NCI-H1105 treated with DMSO at 0.1 percent for 48 hours (cell line): ENCODE measurements at regions not wholly inside any gene's neighbourhood (a gene's known extent, or its start where the extent isn't known, plus 50 kb on each side); places are given as distances from the start of the nearest gene placed in this dataset.
"Not testable (repeated sequence)": the region's sequence is repeated elsewhere in the genome, so short reads cannot be mapped to it uniquely, and the experiment has no call there.

Source experiments
- DNase-seq: peaks from one replicate; lab custom pipeline; 2025; lab: John Stamatoyannopoulos, UW

DNA sequence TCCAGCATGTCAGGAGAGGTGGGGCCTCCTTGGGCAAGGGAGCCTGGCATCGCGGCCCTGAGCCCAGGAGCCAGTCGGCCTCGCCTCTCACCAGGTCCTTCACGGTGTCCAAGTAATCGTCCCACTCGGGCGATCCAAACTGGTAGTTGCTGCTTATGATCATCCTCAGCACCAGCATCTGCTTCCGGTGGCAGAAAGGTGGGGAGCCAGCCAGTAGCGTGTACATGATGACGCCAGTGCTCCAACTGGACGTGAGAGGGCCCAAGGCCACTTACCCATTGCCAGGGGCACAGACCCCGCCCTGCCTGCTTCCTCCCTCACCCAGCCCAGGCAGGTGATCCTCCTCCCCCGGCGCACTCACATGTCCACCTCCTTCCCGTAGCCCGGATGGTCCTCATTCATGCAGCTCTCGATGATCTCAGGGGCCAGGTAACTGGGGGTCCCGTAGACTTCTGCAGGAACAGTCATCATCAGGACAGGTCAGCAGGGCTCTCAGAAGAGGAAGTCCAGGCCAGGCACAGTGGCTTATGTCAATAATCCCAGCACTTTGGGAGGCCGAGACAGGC is 214.7 kb downstream of the OR4C45 start:
- DNase-seq, result no peak

DNA sequence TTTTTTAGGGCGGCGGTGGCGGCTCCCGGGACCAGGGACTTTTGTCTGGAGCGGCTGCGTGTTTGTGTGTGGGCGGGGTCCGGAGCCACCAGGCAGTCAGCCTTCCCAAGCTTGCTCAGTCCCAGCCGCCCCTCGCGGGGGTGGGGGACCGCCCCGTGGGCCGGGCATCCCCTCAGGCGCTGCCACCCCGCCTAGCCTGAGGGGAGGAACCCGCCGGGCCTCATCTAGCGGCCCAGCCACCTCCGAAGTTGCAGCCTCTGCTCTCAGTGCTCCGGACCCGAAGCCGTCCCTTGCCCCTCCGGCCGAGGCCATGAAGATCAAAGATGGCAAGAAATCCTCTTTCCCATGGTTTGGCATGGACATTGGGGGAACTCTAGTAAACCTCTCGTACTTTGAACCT is 235.2 kb downstream of the OR4C45 start:
- no peak for DNase-seq

DNA sequence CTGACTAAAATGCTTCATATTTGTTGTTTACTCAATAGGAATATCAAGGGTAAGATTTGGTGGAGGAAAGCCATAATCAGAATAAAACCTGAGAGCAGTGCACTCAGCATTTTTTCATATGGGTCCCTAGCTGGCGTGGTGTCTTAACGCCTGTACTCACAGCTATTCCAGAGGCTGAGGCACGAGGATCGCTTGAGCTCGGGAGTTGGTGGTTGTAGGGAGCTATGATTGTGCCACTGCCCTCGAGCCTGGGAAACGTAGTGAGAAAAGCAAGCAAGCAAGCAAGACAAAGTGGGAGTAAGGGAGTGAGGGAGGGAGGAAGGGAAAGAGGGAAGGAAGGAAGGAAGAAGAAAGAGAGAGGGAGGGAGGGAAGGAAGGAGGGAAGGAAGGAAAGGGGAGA is 242.5 kb downstream of the OR4C45 start:
- DNase-seq, result no peak

DNA sequence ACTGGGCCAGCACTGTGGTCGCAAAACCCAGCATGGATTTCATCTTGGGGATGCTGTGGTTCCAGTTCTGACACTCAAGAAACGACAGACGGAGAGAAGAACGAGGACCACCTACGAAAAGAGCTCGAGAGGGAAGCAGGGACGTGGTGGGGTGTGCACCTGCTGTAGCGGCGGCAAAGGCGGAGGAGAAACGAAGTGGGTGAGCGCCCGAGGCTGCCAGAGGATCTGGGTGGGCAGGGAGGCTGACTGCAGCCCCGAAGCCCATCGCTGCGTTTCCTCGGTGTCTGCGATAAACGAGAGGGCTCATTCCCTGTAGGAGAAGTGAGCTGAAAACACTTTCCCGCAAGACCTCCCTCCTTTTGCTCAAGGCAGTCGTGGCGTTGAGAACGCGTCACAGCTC is 246.1 kb downstream of the OR4C45 start:
- DNase-seq, result no peak

DNA sequence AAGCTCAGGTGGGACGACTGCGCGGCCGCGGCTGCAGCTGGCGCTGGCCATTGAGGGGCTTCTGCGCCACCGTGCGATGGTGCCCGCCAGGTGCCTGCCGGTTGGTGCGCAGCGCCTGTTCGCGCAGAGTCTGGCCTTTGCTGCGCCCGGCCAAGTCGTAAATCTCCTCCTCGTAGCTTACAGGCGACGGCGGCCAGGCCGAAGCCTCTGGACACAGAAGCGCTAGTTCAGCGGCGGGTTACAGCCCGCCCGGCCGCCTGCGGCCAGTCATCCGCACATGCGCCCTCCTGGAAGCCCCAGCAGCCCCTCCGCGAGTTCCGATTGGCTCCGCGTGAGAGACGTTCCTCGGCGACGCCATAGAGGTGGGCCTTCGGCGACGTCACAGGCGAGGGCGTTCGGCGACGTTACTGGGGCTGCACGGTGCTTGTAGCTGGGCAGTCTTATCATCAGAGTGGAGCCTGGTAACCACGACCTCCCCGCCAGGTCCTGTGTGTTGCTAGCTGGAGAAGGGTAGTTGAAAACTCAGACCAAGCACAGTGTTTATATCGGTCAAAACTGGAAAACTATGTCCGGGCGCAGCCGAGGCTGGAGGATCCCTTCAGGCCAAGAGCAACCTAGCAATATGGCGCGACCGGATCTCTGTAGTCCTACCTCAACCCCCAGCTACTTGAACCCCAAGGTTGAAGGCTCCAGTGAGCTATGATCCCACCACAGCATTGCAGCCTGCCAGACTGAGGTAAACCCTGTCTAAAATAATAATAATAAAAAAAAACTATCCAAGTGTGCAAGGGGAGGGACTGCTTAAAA is 265.7 kb downstream of the OR4C45 start:
- no peak for DNase-seq

DNA sequence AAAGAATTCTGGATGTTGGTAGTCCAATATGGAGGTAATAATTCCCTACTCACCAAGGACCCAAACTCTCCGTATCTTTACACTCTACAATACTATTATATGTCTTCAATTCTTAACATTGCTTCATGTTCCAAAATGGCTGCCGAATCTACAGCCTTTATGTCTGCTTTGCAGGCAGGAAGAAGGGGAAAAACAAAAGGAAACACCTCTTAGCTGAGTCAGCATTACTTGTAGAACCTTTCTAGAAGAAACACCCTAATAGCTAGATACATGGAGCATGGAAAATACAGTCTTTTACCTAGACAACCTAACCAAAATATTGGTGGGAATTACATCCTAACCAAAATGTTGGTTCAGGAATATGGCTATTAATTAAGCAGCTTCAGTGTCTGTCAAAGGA is 298.0 kb downstream of the OR4C45 start:
- not testable (repeated sequence) for DNase-seq

DNA sequence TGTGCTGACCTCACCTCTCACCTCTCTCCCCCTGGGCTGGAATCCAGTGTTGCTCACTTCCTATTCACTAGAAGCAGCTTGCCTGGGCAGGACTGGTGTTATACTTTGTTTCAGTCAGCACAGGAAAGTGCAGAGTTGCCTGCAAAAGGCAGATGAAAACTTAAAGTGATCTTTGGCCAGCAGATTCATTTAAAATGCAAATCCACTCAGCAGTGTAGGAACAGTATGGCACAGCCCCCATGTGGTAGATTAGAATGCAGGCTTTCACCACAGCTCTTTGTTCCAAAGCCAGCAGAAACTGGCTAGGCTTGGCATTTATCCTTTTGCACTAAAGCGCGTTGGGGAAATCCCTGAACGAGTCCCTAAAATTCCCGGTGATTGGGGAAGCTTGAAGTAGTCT is 301.2 kb downstream of the OR4C45 start:
- no peak for DNase-seq

DNA sequence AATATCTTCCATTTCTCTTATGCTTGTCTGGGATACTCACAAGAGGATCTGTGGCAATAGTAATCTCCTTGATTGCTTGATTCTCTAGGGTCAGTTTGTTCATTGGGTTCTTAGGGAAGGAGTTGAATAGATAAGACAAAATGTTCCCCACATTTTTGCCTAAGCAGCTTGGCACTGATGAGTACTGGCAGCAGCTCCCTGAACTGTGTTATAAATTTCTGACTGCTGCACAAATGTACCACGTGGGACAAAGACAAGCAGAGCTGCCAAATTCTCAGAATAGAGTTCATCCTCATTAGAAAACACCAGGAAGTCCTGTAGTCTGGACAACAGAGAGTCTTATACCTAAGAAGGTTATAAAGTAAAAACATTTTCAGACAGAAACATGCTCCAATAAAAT is 304.8 kb downstream of the OR4C45 start:
- DNase-seq, result not testable (repeated sequence)

DNA sequence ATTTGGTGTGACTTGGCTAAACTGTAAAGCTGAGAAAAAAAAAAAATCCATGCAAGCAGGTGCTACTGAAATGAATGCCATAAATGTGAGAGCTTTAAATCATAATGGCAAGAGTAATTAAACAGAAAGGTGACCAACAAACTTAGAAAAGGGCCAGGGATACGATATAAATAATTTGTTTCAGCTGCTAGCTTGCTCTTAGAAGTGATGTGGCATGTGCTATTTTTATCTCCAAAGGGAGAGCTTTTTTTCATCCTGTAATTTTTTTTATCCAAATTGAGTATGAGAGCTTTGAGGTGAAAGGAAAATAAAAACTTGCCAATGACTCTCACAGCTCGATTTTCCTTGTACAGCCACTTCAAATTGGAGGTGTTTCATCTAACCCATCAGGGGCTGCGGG is 315.3 kb downstream of the OR4C45 start:
- DNase-seq, result not testable (repeated sequence)

DNA sequence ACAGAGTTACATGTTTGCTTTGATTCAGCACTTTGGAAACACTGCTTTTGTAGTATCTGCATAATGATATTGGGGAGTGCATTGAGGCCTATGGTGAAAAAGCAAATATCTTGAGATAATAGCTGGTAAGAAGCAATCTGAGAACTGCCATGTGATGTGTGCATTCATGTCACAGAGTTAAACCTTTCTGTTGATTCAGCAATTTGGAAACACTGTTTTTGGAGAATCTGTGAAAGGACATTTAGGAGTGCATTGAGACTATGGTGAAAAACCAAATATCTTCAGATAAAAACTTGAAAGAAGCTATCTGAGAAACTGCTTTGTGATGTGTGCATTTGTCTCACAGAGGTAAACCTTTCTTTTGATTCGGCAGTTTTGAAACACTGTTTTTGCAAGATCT is 346.8 kb downstream of the OR4C45 start:
- no peak for DNase-seq

DNA sequence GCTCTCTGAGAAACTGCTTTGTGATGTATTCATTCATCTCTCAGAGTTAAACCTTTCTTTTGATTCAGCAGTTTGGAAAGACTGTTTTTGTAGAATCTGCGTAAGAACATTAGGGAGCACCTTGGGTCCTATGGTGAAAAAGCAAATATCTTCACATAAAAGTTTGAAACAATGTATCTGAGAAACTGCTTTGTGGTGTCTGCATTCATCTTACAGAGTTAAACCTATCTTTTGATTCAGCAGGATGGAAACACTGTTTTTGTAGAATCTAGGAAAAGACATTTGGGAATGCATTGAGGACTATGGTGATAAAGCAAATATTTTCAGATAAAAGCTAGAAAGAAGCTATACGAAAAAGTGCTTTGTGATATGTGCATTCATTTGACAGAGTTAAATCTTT is 361.3 kb downstream of the OR4C45 start:
- no peak for DNase-seq

DNA sequence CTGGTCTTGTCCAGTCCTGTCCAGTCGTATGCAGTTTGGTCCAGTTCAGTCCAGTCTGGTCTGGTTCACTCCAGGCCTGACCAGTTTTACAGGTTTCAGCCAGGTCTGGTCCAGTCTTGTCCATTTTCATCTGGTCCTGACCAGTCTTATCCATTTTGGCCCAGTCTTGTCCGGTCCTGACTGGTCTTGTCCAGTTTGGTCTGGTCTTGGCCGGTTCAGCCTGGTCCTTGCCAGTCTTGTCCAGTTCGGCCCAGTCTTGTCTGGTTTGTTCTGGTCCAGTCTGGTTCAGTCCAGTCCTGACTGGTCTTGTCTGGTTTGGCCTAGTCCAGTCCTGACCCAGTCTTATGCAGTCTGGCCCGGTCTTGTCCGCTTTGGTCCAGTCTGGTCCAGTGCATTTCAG is 380.2 kb downstream of the OR4C45 start:
- no peak for DNase-seq

DNA sequence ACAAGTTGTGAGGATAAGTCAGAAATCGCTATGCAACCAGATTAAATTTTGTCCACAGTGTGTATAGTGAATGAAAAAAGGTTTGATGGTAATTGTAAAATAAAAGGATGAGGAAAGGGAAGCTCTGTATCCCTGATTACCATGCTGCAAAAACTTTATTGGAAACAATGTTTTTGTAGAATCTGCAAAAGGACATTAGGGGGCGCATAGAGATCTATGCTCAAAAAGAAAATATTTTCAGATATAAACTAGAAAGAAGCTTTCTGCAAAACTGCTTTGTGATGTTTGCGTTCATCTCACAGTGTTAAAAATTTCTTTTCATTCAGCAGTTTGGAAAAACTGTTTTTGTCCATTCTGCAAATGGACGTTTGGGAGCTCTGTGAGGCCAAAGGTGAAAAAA is 390.5 kb downstream of the OR4C45 start:
- DNase-seq, result no peak
